A549 (cell line): ENCODE measurements at regions not wholly inside any gene's neighbourhood (a gene's known extent, or its start where the extent isn't known, plus 50 kb on each side); places are given as distances from the start of the nearest gene placed in this dataset.

Experiments
- ATAC-seq, 2 experiments: fragments of 200-7000 bp in 1 of 2; fragments of >200 bp in 1 of 2; cut with Nextera tagmentation in 1 of 2; cut with Tn5 transposase in 1 of 2; 3 replicates each; pipeline versions ENCODE4 v1.8.0 to v1.9.1; 2018 to 2020; ENCODE audit warnings: mild to moderate bottlenecking in 1 of 2, moderate library complexity in 1 of 2
- CTCF ChIA-PET: fragments of 300-600 bp; sonication (Branson Sonifier 250); formaldehyde crosslinking; extraction: SDS; loops from one replicate; lab custom pipeline; 2021; ENCODE audit warnings: antibody characterized with exemption, inconsistent platforms; lab: Yijun Ruan, JAX
- POLR2A ChIA-PET: fragments of 350-600 bp; formaldehyde crosslinking; extraction: SDS; loops from one replicate; lab custom pipeline; 2021; ENCODE audit warnings: antibody characterized with exemption, inconsistent platforms; lab: Yijun Ruan, JAX
- DNase-seq, 2 experiments: peaks; one replicate each; pipeline versions ENCODE4 v3.0.0 to v3.0.0-alpha.2; 2011 to 2016; ENCODE audit warnings: low read depth in 1 of 2, low spot score in 1 of 2
- FAIRE-seq: peaks from 2 replicates; lab custom pipeline; 2011; peaks lifted over from hg19 to GRCh38; lab: Jason Lieb, UNC
- H3K27ac ChIP-seq, 2 experiments: fragments of >200 bp; sonication (Bioruptor Twin); formaldehyde crosslinking; 3 replicates each; pipeline ENCODE4 v1.5.1; 2016 to 2017
- H3K4me1 ChIP-seq: fragments of >200 bp; sonication (Bioruptor Twin); formaldehyde crosslinking; 3 replicates; pipeline ENCODE4 v1.6.1; 2016
- H3K4me2 ChIP-seq: fragments of >200 bp; sonication (Bioruptor Twin); formaldehyde crosslinking; 3 replicates; pipeline ENCODE4 v1.6.1; 2016
- H3K4me3 ChIP-seq: fragments of >200 bp; sonication (Bioruptor Twin); formaldehyde crosslinking; 3 replicates; pipeline ENCODE4 v1.5.1; 2016
- H3K9me3 ChIP-seq: fragments of >200 bp; sonication (Bioruptor Twin); formaldehyde crosslinking; 3 replicates; pipeline ENCODE4 v1.6.1; 2016
- ATOH8 ChIP-seq: fragments of 250-450 bp; sonication (Bioruptor Pico); IDR thresholded peaks from 2 replicates; pipeline ENCODE4 v1.5.0; 2020; ENCODE audit warnings: low read depth, mild to moderate bottlenecking, moderate library complexity
- CEBPB ChIP-seq, 2 experiments: fragments of >200 bp in 1 of 2; sonication (Bioruptor Twin) in 1 of 2; formaldehyde crosslinking in 1 of 2; IDR thresholded peaks; 2 replicates each; pipeline ENCODE4 v1.6.1; 2012 to 2016
- CTCF ChIP-seq: fragments of >200 bp; sonication (Bioruptor Twin); formaldehyde crosslinking; IDR thresholded peaks from 3 replicates; pipeline ENCODE4 v1.5.1; 2016
- EHF ChIP-seq: fragments of 250-450 bp; sonication (Bioruptor Pico); IDR thresholded peaks from 2 replicates; pipeline ENCODE4 v1.5.0; 2020; ENCODE audit warnings: mild to moderate bottlenecking
- EP300 ChIP-seq, 2 experiments: fragments of >200 bp; sonication (Bioruptor Twin); formaldehyde crosslinking; IDR thresholded peaks; 2 replicates in 1 of 2; 3 replicates in 1 of 2; pipeline ENCODE4 v1.6.1; 2016 to 2017
- FOSL2 ChIP-seq, 2 experiments: fragments of 450-650 bp in 1 of 2; fragments of >200 bp in 1 of 2; sonication (Bioruptor Twin) in 1 of 2; formaldehyde crosslinking; IDR thresholded peaks; 2 replicates each; pipeline versions ENCODE4 v1.5.0 to v1.6.1; 2016 to 2020; ENCODE audit warnings: mild to moderate bottlenecking in 1 of 2, moderate library complexity in 1 of 2
- FOXS1 ChIP-seq: fragments of 250-450 bp; sonication (Bioruptor Pico); IDR thresholded peaks from 2 replicates; pipeline ENCODE4 v1.5.0; 2020; ENCODE audit warnings: mild to moderate bottlenecking, moderate library complexity
- GATA3 ChIP-seq: IDR thresholded peaks from 2 replicates; pipeline ENCODE4 v1.6.1; 2012; ENCODE audit warnings: borderline replicate concordance
- HEYL ChIP-seq: fragments of 250-450 bp; sonication (Bioruptor Pico); IDR thresholded peaks from 2 replicates; pipeline ENCODE4 v1.8.0; 2021; ENCODE audit warnings: mild to moderate bottlenecking, moderate library complexity
- HOXA7 ChIP-seq: fragments of 250-450 bp; sonication (Bioruptor Pico); IDR thresholded peaks from 2 replicates; pipeline ENCODE4 v1.5.0; 2020; ENCODE audit warnings: mild to moderate bottlenecking, moderate library complexity
- HOXB5 ChIP-seq: fragments of 250-450 bp; sonication (Bioruptor Pico); IDR thresholded peaks from 2 replicates; pipeline ENCODE4 v1.5.0; 2020; ENCODE audit warnings: mild to moderate bottlenecking, moderate library complexity
- MYC ChIP-seq: IDR thresholded peaks from 2 replicates; pipeline ENCODE4 v1.6.1; 2012; ENCODE audit warnings: mild to moderate bottlenecking, inconsistent platforms, low read length, improper control_type of control experiment, borderline replicate concordance
- NFE2L2 ChIP-seq: fragments of 150-350 bp; conservative IDR thresholded peaks from 2 replicates; pipeline ENCODE4 v1.6.1; 2014; ENCODE audit warnings: low read length
- NR3C1 ChIP-seq: fragments of >200 bp; sonication (Bioruptor Twin); formaldehyde crosslinking; IDR thresholded peaks from 3 replicates; pipeline ENCODE4 v1.6.1; 2017
- PBX3 ChIP-seq: IDR thresholded peaks from 2 replicates; pipeline ENCODE4 v1.6.1; 2012
- PHF8 ChIP-seq: fragments of 200-600 bp; sonication (generic); IDR thresholded peaks from 2 replicates; pipeline ENCODE4 v1.6.1; 2016; ENCODE audit warnings: low read depth, mild to moderate bottlenecking, antibody characterized with exemption, moderate library complexity, borderline replicate concordance
- POLR2A ChIP-seq: IDR thresholded peaks from 2 replicates; pipeline ENCODE4 v1.6.1; 2012; ENCODE audit warnings: mild to moderate bottlenecking, low read length
- POLR2AphosphoS2 ChIP-seq: conservative IDR thresholded peaks from 2 replicates; pipeline ENCODE4 v1.6.1; 2012; ENCODE audit warnings: low read length, improper control_type of control experiment, inconsistent platforms
- RCOR1 ChIP-seq: fragments of 150-350 bp; IDR thresholded peaks from 2 replicates; pipeline ENCODE4 v1.6.1; 2014; ENCODE audit warnings: antibody characterized with exemption, low read length, low read depth
- REST ChIP-seq: fragments of 200-600 bp; sonication (generic); IDR thresholded peaks from 2 replicates; pipeline ENCODE4 v1.6.1; 2016; ENCODE audit warnings: antibody characterized with exemption, mild to moderate bottlenecking, moderate library complexity
- RNF2 ChIP-seq: fragments of 200-600 bp; sonication (generic); IDR thresholded peaks from 2 replicates; pipeline ENCODE4 v1.6.1; 2016; ENCODE audit warnings: low read depth, mild to moderate bottlenecking, antibody characterized with exemption, moderate library complexity, borderline replicate concordance
- ZC3H11A ChIP-seq: fragments of 450-650 bp; IDR thresholded peaks from 2 replicates; pipeline ENCODE4 v1.6.1; 2014; ENCODE audit warnings: antibody characterized with exemption, mild to moderate bottlenecking
- ZFP36 ChIP-seq: fragments of 450-650 bp; IDR thresholded peaks from 2 replicates; pipeline ENCODE4 v1.6.1; 2014; ENCODE audit warnings: borderline replicate concordance; ENCODE audit not compliant: partially characterized antibody
- ZNF302 ChIP-seq: fragments of 250-450 bp; sonication (Bioruptor Pico); IDR thresholded peaks from 2 replicates; pipeline ENCODE4 v1.9.0; 2021; ENCODE audit warnings: inconsistent platforms, mild to moderate bottlenecking, moderate library complexity
- WGBS: methylation state at CpG from one replicate; pipeline ENCODE4 v1.1.6; 2017; ENCODE audit errors: missing lambda C conversion rate; 5-methylcytosine and 5-hydroxymethylcytosine counted together

- ATAC-seq (no peak), DNase-seq (no peak), FAIRE-seq (no peak)
- 72% methylated on average over 4 of the region's 4 CpGs for WGBS
- CTCF ChIA-PET = no interaction called here
- Histone ChIP-seq H3K4me3 (no peak overlapping the region), H3K4me1 (0 out of 3 replicates have a peak, but pooled peaks cover 7% of the 10 kb centered on the region), H3K4me2 (no peak overlapping the region), H3K9me3 (no peaks in the 10 kb centered on the region), H3K27ac (no peak overlapping the region)
- POLR2A ChIA-PET = no interaction called here
- no peak for TF ChIP-seq RNF2
- TF ChIP-seq HOXA7 = no peak
- no peak for TF ChIP-seq FOXS1 (CRISPR knock-in tag)
- no peak for TF ChIP-seq POLR2A
- TF ChIP-seq PHF8 = no peak
- TF ChIP-seq CEBPB (IDR thresholded peaks at IDR 0.05) = no peak
- no peak for TF ChIP-seq FOSL2 (IDR thresholded peaks at IDR 0.05)
- no peak for TF ChIP-seq FOSL2 (CRISPR knock-in tag; IDR thresholded peaks at IDR 0.05)
- no peak for TF ChIP-seq RCOR1
- no peak for TF ChIP-seq POLR2AphosphoS2
- no peak for TF ChIP-seq ZNF302 (CRISPR knock-in tag)
- no peak for TF ChIP-seq ATOH8 (CRISPR knock-in tag)
- no peak for TF ChIP-seq ZC3H11A
- no peak for TF ChIP-seq PBX3
- no peak for TF ChIP-seq HEYL
- TF ChIP-seq EP300 (IDR thresholded peaks at IDR 0.05) = no peak
- no peak for TF ChIP-seq EHF (CRISPR knock-in tag)
- TF ChIP-seq REST = no peak
- no peak for TF ChIP-seq NFE2L2
These were observed 186.1 kb upstream of the E2F8 start for GRCh38 chr11:19426756-19427403.

GRCh38 chr11:19426011-19426755 lies 185.4 kb upstream of the E2F8 start:
- no peak for DNase-seq
- H3K4me1 ChIP-seq = peaks cover 7% of the 10 kb centered on the region; the same call in 1 of the 3 replicates
- no peak for ATAC-seq
- H3K4me3 ChIP-seq = no peak overlapping the region
- 70% methylated on average over 5 of the region's 5 CpGs for WGBS
- H3K27ac ChIP-seq = no peak overlapping the region
- ChIA-PET CTCF (no interaction called here), POLR2A (no interaction called here)
- no peak for FAIRE-seq
- no peak overlapping the region for H3K4me2 ChIP-seq
- H3K9me3 ChIP-seq = no peaks in the 10 kb centered on the region
- TF ChIP-seq GATA3 (no peak), MYC (no peak), REST (no peak), CTCF (no peak), HOXB5 (CRISPR knock-in tag) (no peak), NR3C1 (no peak), ZFP36 (no peak)
